GM12873 (cell line): ENCODE measurements at regions not wholly inside any gene's neighbourhood (a gene's known extent, or its start where the extent isn't known, plus 50 kb on each side); places are given as distances from the start of the nearest gene placed in this dataset.

Experiments
- TF ChIP-seq, protein P1 (sequence below): IDR thresholded peaks from 2 replicates; pipeline ENCODE4 v1.5.1; 2012; ENCODE audit warnings: low read depth, mild to moderate bottlenecking, moderate library complexity, low read length, control low read depth; ENCODE audit not compliant: insufficient read depth; ENCODE audit errors: missing control alignments

DNA sequence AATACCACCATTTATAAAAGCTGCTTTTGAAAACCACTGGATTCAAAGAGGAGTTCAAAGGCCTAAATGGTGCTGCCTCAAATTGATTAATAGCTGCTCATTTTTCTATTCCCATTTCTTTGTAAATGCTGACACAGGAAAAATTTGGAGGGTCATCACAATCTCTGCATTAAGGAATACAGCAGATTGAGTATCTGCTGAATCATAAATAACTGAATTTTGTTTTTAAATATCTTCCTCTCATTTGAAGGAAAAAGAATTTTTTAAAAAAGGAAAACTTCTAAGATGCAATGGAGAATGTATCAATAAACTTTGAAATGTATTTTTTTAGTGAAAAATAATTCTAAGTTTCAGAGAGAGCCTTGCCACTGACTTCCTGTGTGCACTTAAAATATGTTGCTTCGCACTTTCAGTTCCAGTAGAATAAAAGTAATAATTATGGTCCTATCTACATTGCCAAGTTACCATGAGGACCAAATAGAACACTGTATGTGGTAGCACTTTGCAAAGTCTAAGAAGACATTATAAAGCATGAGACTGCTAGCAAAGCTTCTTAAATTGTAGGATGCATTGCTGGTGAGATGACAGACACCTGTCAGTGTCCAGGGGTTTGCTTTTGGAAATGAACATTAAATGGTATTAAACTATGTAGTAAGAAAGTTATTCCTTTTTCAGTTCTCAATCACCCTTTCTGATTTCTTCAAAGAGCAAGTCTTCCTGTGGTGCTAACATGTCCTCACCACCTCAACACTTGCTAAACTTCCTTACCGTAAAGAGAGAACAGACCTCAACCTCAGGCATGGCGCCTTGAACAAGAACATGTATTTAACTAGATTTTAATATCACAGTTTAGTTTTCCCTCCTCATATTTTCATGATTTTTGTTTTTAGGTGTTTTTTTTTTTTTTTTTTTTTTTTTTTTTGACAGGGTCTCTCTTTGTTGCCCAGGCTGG is 555.1 kb downstream of the EBF1 start:
- TF ChIP-seq, protein P1, sequence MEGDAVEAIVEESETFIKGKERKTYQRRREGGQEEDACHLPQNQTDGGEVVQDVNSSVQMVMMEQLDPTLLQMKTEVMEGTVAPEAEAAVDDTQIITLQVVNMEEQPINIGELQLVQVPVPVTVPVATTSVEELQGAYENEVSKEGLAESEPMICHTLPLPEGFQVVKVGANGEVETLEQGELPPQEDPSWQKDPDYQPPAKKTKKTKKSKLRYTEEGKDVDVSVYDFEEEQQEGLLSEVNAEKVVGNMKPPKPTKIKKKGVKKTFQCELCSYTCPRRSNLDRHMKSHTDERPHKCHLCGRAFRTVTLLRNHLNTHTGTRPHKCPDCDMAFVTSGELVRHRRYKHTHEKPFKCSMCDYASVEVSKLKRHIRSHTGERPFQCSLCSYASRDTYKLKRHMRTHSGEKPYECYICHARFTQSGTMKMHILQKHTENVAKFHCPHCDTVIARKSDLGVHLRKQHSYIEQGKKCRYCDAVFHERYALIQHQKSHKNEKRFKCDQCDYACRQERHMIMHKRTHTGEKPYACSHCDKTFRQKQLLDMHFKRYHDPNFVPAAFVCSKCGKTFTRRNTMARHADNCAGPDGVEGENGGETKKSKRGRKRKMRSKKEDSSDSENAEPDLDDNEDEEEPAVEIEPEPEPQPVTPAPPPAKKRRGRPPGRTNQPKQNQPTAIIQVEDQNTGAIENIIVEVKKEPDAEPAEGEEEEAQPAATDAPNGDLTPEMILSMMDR = no peak

GRCh38 chr5:158543539-158544387 is 556.0 kb downstream of the EBF1 start:
- TF ChIP-seq, protein P1 = no peak

- TF ChIP-seq, protein P1 = no peak
Measured at GRCh38 chr5:158541536-158542297, 558.0 kb downstream of the EBF1 start.

DNA sequence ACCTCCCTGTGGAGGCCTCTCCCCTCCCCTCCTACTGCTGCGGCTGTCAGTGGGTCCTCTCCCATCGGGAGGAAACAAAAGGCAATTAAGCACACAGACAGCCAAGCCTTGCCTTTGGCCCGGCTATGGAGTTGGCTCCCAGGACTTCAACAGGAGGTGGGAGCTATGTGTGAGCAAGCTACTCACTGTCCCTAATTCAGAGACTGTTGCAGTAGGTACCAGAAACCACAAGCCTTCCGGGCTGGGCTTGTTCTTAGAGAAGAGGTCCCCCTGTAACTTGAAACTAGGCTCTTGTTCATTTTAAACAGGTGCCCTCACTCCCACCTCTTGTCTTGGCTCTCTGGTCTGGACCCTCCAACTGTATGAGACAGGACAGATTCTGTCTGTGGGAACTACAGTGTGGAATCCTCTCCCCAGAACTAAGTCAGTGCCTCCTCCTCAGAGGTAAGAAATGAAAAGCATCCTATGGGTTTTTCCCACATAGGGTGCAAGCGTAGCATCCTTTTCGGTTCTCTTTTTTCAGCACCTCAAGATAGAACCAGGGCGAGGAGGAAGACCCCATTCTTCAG is 561.1 kb downstream of the EBF1 start:
- TF ChIP-seq, protein P1 = no peak

- TF ChIP-seq, protein P1 = no peak
Measured at GRCh38 chr5:158537366-158537765, 562.4 kb downstream of the EBF1 start.

DNA sequence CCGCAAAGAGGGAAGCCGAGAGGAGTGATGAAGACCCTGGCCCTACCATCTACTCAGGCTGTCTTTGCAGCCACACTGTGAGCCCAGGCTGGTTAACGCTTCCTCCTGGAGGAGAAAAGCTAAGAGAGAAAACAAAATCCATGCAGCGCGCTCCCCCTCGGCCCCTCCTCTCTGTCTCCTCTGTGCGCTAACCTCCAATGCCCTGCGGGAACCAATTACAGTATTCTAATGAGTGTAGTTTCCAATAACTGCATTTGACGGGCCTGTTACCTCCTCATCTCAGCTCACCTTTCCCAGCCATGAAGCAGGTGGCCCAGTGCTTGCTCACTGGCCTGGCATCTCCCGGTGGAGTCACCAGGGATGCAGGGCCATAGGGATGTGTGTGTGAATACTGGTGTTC is 565.5 kb downstream of the EBF1 start:
- TF ChIP-seq, protein P1 = no peak
